ENCODE measurements at regions not wholly inside any gene's neighbourhood (a gene's known extent, or its start where the extent isn't known, plus 50 kb on each side); places are given as distances from the start of the nearest gene placed in this dataset.

GRCh38 chr7:95718577-95719410, 53.6 kb upstream of the DYNC1I1 start:
- no peaks in the 10 kb centered on the region for H3K27me3 ChIP-seq (ENCODE audit: low read depth, low read length)
- H3K4me3 ChIP-seq (ENCODE audit: low read depth in 1 of 2, low read length in 2 of 2) = no peak overlapping the region
- no peak overlapping the region for H3K27ac ChIP-seq (ENCODE audit: low read length)
- no peaks in the 10 kb centered on the region for H3K36me3 ChIP-seq (ENCODE audit: control insufficient read depth in 1 of 2, insufficient read depth in 2 of 2, low read length in 2 of 2)
- H3K4me1 ChIP-seq (ENCODE audit: control insufficient read depth in 1 of 2, insufficient read depth in 2 of 2, low read length in 2 of 2) = no peaks in the 10 kb centered on the region
- H3K9me3 ChIP-seq (ENCODE audit: control insufficient read depth in 1 of 2, low read length in 2 of 2) = no peaks in the 10 kb centered on the region

- Histone ChIP-seq H3K4me1 (ENCODE audit: control insufficient read depth in 1 of 2, insufficient read depth in 2 of 2, low read length in 2 of 2) (no peaks in the 10 kb centered on the region), H3K27me3 (ENCODE audit: low read depth, low read length) (no peaks in the 10 kb centered on the region), H3K36me3 (ENCODE audit: control insufficient read depth in 1 of 2, insufficient read depth in 2 of 2, low read length in 2 of 2) (no peaks in the 10 kb centered on the region), H3K9me3 (ENCODE audit: control insufficient read depth in 1 of 2, low read length in 2 of 2) (no peaks in the 10 kb centered on the region), H3K27ac (ENCODE audit: low read length) (no peak overlapping the region), H3K4me3 (ENCODE audit: low read depth in 1 of 2, low read length in 2 of 2) (no peak overlapping the region)
Observed at GRCh38 chr7:95716357-95717122, 55.8 kb upstream of the DYNC1I1 start.

GRCh38 chr7:95715274-95715673, 57.1 kb upstream of the DYNC1I1 start:
- Histone ChIP-seq H3K4me3 (ENCODE audit: low read depth in 1 of 2, low read length in 2 of 2) (no peak overlapping the region), H3K27ac (ENCODE audit: low read length) (no peak overlapping the region), H3K36me3 (ENCODE audit: control insufficient read depth in 1 of 2, insufficient read depth in 2 of 2, low read length in 2 of 2) (no peaks in the 10 kb centered on the region), H3K9me3 (ENCODE audit: control insufficient read depth in 1 of 2, low read length in 2 of 2) (no peaks in the 10 kb centered on the region), H3K27me3 (ENCODE audit: low read depth, low read length) (no peaks in the 10 kb centered on the region), H3K4me1 (ENCODE audit: control insufficient read depth in 1 of 2, insufficient read depth in 2 of 2, low read length in 2 of 2) (no peaks in the 10 kb centered on the region)

GRCh38 chr7:95710711-95711110, 61.6 kb upstream of the DYNC1I1 start:
- H3K27me3 ChIP-seq (ENCODE audit: low read depth, low read length) = no peaks in the 10 kb centered on the region
- no peaks in the 10 kb centered on the region for H3K9me3 ChIP-seq (ENCODE audit: control insufficient read depth in 1 of 2, low read length in 2 of 2)
- no peaks in the 10 kb centered on the region for H3K36me3 ChIP-seq (ENCODE audit: control insufficient read depth in 1 of 2, insufficient read depth in 2 of 2, low read length in 2 of 2)
- no peak overlapping the region for H3K27ac ChIP-seq (ENCODE audit: low read length)
- H3K4me3 ChIP-seq (ENCODE audit: low read depth in 1 of 2, low read length in 2 of 2) = no peak overlapping the region
- H3K4me1 ChIP-seq (ENCODE audit: control insufficient read depth in 1 of 2, insufficient read depth in 2 of 2, low read length in 2 of 2) = no peaks in the 10 kb centered on the region

- Histone ChIP-seq H3K4me1 (ENCODE audit: control insufficient read depth in 1 of 2, insufficient read depth in 2 of 2, low read length in 2 of 2) (no peaks in the 10 kb centered on the region), H3K27ac (ENCODE audit: low read length) (no peak overlapping the region)
Observed at GRCh38 chr7:95700917-95701316, 71.4 kb upstream of the DYNC1I1 start.

GRCh38 chr7:95694334-95694733, 78.0 kb upstream of the DYNC1I1 start:
- no peaks in the 10 kb centered on the region for H3K36me3 ChIP-seq (ENCODE audit: control insufficient read depth in 1 of 2, insufficient read depth in 2 of 2, low read length in 2 of 2)
- H3K9me3 ChIP-seq (ENCODE audit: control insufficient read depth in 1 of 2, low read length in 2 of 2) = no peaks in the 10 kb centered on the region
- H3K4me1 ChIP-seq (ENCODE audit: control insufficient read depth in 1 of 2, insufficient read depth in 2 of 2, low read length in 2 of 2) = no peaks in the 10 kb centered on the region
- no peak overlapping the region for H3K4me3 ChIP-seq (ENCODE audit: low read depth in 1 of 2, low read length in 2 of 2)
- no peak overlapping the region for H3K27ac ChIP-seq (ENCODE audit: low read length)
- H3K27me3 ChIP-seq (ENCODE audit: low read depth, low read length) = no peaks in the 10 kb centered on the region

More at GRCh38 chr7:95700917-95701316, 71.4 kb upstream of the DYNC1I1 start:
- H3K4me3 ChIP-seq (ENCODE audit: low read depth in 1 of 2, low read length in 2 of 2) = no peak overlapping the region
- no peaks in the 10 kb centered on the region for H3K27me3 ChIP-seq (ENCODE audit: low read depth, low read length)
- no peaks in the 10 kb centered on the region for H3K9me3 ChIP-seq (ENCODE audit: control insufficient read depth in 1 of 2, low read length in 2 of 2)
- no peaks in the 10 kb centered on the region for H3K36me3 ChIP-seq (ENCODE audit: control insufficient read depth in 1 of 2, insufficient read depth in 2 of 2, low read length in 2 of 2)

- Histone ChIP-seq H3K4me1 (ENCODE audit: control insufficient read depth in 1 of 2, insufficient read depth in 2 of 2, low read length in 2 of 2) (no peaks in the 10 kb centered on the region), H3K9me3 (ENCODE audit: control insufficient read depth in 1 of 2, low read length in 2 of 2) (no peaks in the 10 kb centered on the region), H3K27me3 (ENCODE audit: low read depth, low read length) (no peaks in the 10 kb centered on the region), H3K36me3 (ENCODE audit: control insufficient read depth in 1 of 2, insufficient read depth in 2 of 2, low read length in 2 of 2) (no peaks in the 10 kb centered on the region), H3K27ac (ENCODE audit: low read length) (no peak overlapping the region), H3K4me3 (ENCODE audit: low read depth in 1 of 2, low read length in 2 of 2) (no peak overlapping the region)
Observed at GRCh38 chr7:95693551-95694333, 78.6 kb upstream of the DYNC1I1 start.

GRCh38 chr7:95691464-95691863, 80.9 kb upstream of the DYNC1I1 start:
- no peaks in the 10 kb centered on the region for H3K9me3 ChIP-seq (ENCODE audit: control insufficient read depth in 1 of 2, low read length in 2 of 2)
- H3K4me1 ChIP-seq (ENCODE audit: control insufficient read depth in 1 of 2, insufficient read depth in 2 of 2, low read length in 2 of 2) = no peaks in the 10 kb centered on the region
- no peak overlapping the region for H3K27ac ChIP-seq (ENCODE audit: low read length)
- H3K27me3 ChIP-seq (ENCODE audit: low read depth, low read length) = no peaks in the 10 kb centered on the region
- no peak overlapping the region for H3K4me3 ChIP-seq (ENCODE audit: low read depth in 1 of 2, low read length in 2 of 2)
- no peaks in the 10 kb centered on the region for H3K36me3 ChIP-seq (ENCODE audit: control insufficient read depth in 1 of 2, insufficient read depth in 2 of 2, low read length in 2 of 2)

- Histone ChIP-seq H3K36me3 (ENCODE audit: control insufficient read depth in 1 of 2, insufficient read depth in 2 of 2, low read length in 2 of 2) (no peaks in the 10 kb centered on the region), H3K27me3 (ENCODE audit: low read depth, low read length) (no peaks in the 10 kb centered on the region), H3K4me1 (ENCODE audit: control insufficient read depth in 1 of 2, insufficient read depth in 2 of 2, low read length in 2 of 2) (no peaks in the 10 kb centered on the region), H3K27ac (ENCODE audit: low read length) (no peak overlapping the region), H3K9me3 (ENCODE audit: control insufficient read depth in 1 of 2, low read length in 2 of 2) (no peaks in the 10 kb centered on the region), H3K4me3 (ENCODE audit: low read depth in 1 of 2, low read length in 2 of 2) (no peak overlapping the region)
Observed at GRCh38 chr7:95690367-95690947, 81.9 kb upstream of the DYNC1I1 start.

GRCh38 chr7:95688931-95689495, 83.3 kb upstream of the DYNC1I1 start:
- H3K9me3 ChIP-seq (ENCODE audit: control insufficient read depth in 1 of 2, low read length in 2 of 2) = no peaks in the 10 kb centered on the region
- H3K27ac ChIP-seq (ENCODE audit: low read length) = no peak overlapping the region
- H3K36me3 ChIP-seq (ENCODE audit: control insufficient read depth in 1 of 2, insufficient read depth in 2 of 2, low read length in 2 of 2) = no peaks in the 10 kb centered on the region
- H3K4me1 ChIP-seq (ENCODE audit: control insufficient read depth in 1 of 2, insufficient read depth in 2 of 2, low read length in 2 of 2) = no peaks in the 10 kb centered on the region
- H3K4me3 ChIP-seq (ENCODE audit: low read depth in 1 of 2, low read length in 2 of 2) = no peak overlapping the region
- no peaks in the 10 kb centered on the region for H3K27me3 ChIP-seq (ENCODE audit: low read depth, low read length)
